ENCODE measurements at regions not wholly inside any gene's neighbourhood (a gene's known extent, or its start where the extent isn't known, plus 50 kb on each side); places are given as distances from the start of the nearest gene placed in this dataset.

DNA sequence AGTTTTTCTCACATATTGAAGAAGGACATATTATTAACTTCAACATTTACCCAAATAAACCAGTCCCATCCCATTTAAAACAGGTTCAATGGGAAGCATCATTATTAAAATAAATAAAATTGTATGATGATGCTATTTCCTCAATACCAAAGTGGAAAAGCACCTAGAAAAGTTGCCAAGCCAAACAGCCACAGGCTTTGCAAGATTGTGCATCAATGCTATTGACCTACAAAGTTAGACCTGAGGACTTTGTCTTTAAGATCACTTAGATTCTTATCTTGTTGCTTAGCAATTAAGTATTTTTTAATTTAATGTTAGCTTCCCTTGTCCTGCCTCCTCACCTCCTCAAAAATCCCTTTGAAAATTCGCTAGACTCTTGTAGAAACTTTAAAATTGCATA lies 132.1 kb downstream of the SAMD5 start:
- no peak for FAIRE-seq
- intact Hi-C loops (cut with DNase I): no loop called here
- DNase-seq: no peak
- no peaks in the 10 kb centered on the region for H3K9me3 ChIP-seq (ENCODE audit: control insufficient read depth in 2 of 3, insufficient read depth in 1 of 3, low read length in 3 of 3)
- H3K36me3 ChIP-seq (ENCODE audit: control insufficient read depth in 2 of 3, insufficient read depth in 3 of 3, low read length in 3 of 3): no peaks in the 10 kb centered on the region
- TF ChIP-seq, protein P1, sequence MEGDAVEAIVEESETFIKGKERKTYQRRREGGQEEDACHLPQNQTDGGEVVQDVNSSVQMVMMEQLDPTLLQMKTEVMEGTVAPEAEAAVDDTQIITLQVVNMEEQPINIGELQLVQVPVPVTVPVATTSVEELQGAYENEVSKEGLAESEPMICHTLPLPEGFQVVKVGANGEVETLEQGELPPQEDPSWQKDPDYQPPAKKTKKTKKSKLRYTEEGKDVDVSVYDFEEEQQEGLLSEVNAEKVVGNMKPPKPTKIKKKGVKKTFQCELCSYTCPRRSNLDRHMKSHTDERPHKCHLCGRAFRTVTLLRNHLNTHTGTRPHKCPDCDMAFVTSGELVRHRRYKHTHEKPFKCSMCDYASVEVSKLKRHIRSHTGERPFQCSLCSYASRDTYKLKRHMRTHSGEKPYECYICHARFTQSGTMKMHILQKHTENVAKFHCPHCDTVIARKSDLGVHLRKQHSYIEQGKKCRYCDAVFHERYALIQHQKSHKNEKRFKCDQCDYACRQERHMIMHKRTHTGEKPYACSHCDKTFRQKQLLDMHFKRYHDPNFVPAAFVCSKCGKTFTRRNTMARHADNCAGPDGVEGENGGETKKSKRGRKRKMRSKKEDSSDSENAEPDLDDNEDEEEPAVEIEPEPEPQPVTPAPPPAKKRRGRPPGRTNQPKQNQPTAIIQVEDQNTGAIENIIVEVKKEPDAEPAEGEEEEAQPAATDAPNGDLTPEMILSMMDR (IDR thresholded peaks at IDR 0.05; ENCODE audit: borderline replicate concordance, extremely low read depth, insufficient read depth): no peak
- H3K9ac ChIP-seq (ENCODE audit: low read length in 3 of 3): no peak overlapping the region
- H3K4me1 ChIP-seq (ENCODE audit: control insufficient read depth in 2 of 3, insufficient read depth in 2 of 3, low read depth in 1 of 3, low read length in 3 of 3): no peaks in the 10 kb centered on the region
- H3K27me3 ChIP-seq (ENCODE audit: control insufficient read depth, insufficient read depth, low read length): no peaks in the 10 kb centered on the region
- no peak overlapping the region for H3K27ac ChIP-seq (ENCODE audit: low read depth in 2 of 2, low read length in 2 of 2)
- no peak overlapping the region for H3K4me3 ChIP-seq (ENCODE audit: low read length in 3 of 3)

DNA sequence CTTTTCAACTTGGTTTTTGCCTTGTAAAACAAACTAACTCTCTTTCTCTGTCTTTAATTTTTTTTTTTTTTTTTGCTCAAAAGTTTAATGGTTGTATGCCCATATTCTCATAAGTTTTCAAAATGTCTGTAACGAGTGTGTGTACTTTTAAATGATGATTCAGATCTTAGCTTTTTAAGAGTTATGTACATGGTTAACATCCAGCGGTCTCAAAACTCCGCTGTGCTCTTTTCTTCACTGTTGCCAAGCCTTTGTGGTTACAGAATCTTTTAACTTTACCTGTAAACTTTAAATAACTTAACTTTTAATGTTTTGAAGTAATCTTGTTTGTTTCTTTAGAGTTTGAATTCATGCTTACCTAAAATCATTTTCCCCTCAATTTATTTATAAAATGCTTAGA lies 133.0 kb downstream of the SAMD5 start:
- no peak for FAIRE-seq
- H3K36me3 ChIP-seq (ENCODE audit: control insufficient read depth in 2 of 3, insufficient read depth in 3 of 3, low read length in 3 of 3): no peaks in the 10 kb centered on the region
- H3K27me3 ChIP-seq (ENCODE audit: control insufficient read depth, insufficient read depth, low read length): no peaks in the 10 kb centered on the region
- intact Hi-C loops (cut with DNase I): no loop called here
- H3K9me3 ChIP-seq (ENCODE audit: control insufficient read depth in 2 of 3, insufficient read depth in 1 of 3, low read length in 3 of 3): no peaks in the 10 kb centered on the region
- H3K9ac ChIP-seq (ENCODE audit: low read length in 3 of 3): no peak overlapping the region
- DNase-seq: no peak
- H3K4me1 ChIP-seq (ENCODE audit: control insufficient read depth in 2 of 3, insufficient read depth in 2 of 3, low read depth in 1 of 3, low read length in 3 of 3): no peaks in the 10 kb centered on the region
- no peak overlapping the region for H3K4me3 ChIP-seq (ENCODE audit: low read length in 3 of 3)
- no peak overlapping the region for H3K27ac ChIP-seq (ENCODE audit: low read depth in 2 of 2, low read length in 2 of 2)
- TF ChIP-seq, protein P1 (IDR thresholded peaks at IDR 0.05; ENCODE audit: borderline replicate concordance, extremely low read depth, insufficient read depth): no peak

DNA sequence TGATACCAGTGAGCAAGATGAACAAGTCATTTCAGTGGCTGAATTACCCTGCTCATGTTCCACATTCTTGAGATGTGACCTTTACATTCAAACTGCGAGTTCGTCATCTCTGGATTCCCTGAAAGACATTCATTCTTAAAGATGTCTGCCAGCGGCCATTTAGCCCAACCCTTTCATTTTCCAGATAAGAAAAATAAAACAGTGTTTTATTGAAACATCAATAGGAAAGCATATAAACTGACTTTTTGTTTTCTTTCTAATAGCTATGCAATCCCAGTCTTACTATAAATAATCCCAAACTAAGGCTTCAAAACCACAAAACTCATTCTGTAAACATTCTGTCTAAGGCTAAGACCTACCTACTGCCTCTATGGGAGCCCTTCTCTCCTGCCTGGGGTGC lies 134.0 kb downstream of the SAMD5 start:
- H3K27ac ChIP-seq (ENCODE audit: low read depth in 2 of 2, low read length in 2 of 2): no peak overlapping the region
- FAIRE-seq: no peak

More for the DNA sequence above, 134.0 kb downstream of the SAMD5 start:
- Histone ChIP-seq H3K9ac (ENCODE audit: low read length in 3 of 3) (no peak overlapping the region), H3K9me3 (ENCODE audit: control insufficient read depth in 2 of 3, insufficient read depth in 1 of 3, low read length in 3 of 3) (no peaks in the 10 kb centered on the region), H3K36me3 (ENCODE audit: control insufficient read depth in 2 of 3, insufficient read depth in 3 of 3, low read length in 3 of 3) (no peaks in the 10 kb centered on the region), H3K27me3 (ENCODE audit: control insufficient read depth, insufficient read depth, low read length) (no peaks in the 10 kb centered on the region), H3K4me1 (ENCODE audit: control insufficient read depth in 2 of 3, insufficient read depth in 2 of 3, low read depth in 1 of 3, low read length in 3 of 3) (no peaks in the 10 kb centered on the region), H3K4me3 (ENCODE audit: low read length in 3 of 3) (no peak overlapping the region)
- intact Hi-C loops (cut with DNase I): no loop called here
- TF ChIP-seq, protein P1 (IDR thresholded peaks at IDR 0.05; ENCODE audit: borderline replicate concordance, extremely low read depth, insufficient read depth): no peak
- no peak for DNase-seq

All from kidney (tissue), 13 donors.